Endothelial cell of umbilical vein (primary cell): ENCODE measurements at regions not wholly inside any gene's neighbourhood (a gene's known extent, or its start where the extent isn't known, plus 50 kb on each side); places are given as distances from the start of the nearest gene placed in this dataset.

Source experiments
- CTCF ChIP-seq, 2 donors: IDR thresholded peaks; 1 replicate in 1 of 2; 2 replicates in 1 of 2; pipeline ENCODE4 v1.5.1; 2011; ENCODE audit warnings: low read length in 2 of 2, mild to moderate bottlenecking in 2 of 2, moderate library complexity in 2 of 2, control low read depth in 1 of 2, inconsistent platforms in 1 of 2, low read depth in 1 of 2; ENCODE audit not compliant: insufficient read depth in 1 of 2; ENCODE audit errors: extremely low read depth in 1 of 2
- EZH2 ChIP-seq: IDR thresholded peaks from 2 replicates; pipeline ENCODE4 v1.6.1; 2012; ENCODE audit warnings: borderline replicate concordance, low read depth, mild to moderate bottlenecking, moderate library complexity, low read length, inconsistent platforms; ENCODE audit not compliant: severe bottlenecking
- FOS ChIP-seq: IDR thresholded peaks from 2 replicates; pipeline ENCODE4 v1.6.1; 2011; ENCODE audit warnings: mild to moderate bottlenecking, low read length, moderate library complexity, borderline replicate concordance; ENCODE audit not compliant: insufficient read depth
- JUN ChIP-seq: IDR thresholded peaks from 2 replicates; pipeline ENCODE4 v1.6.1; 2011; ENCODE audit warnings: borderline replicate concordance, low read depth; ENCODE audit not compliant: insufficient read length, insufficient read depth
- POLR2A ChIP-seq: IDR thresholded peaks from 2 replicates; pipeline ENCODE4 v1.6.1; 2012; ENCODE audit warnings: low read depth, mild to moderate bottlenecking, control low read depth, low read length
- POLR2AphosphoS5 ChIP-seq: IDR thresholded peaks from 2 replicates; pipeline ENCODE4 v1.6.1; 2012; ENCODE audit warnings: low read depth, mild to moderate bottlenecking, control low read depth, low read length, moderate library complexity; ENCODE audit not compliant: insufficient read depth
- TF ChIP-seq, protein P1 (sequence below): IDR thresholded peaks from 2 replicates; pipeline ENCODE4 v1.6.1; 2011; ENCODE audit not compliant: insufficient read depth, insufficient read length

- TF ChIP-seq CTCF (IDR thresholded peaks at IDR 0.05; ENCODE audit: extremely low read depth in 1 of 2, insufficient read depth in 1 of 2, low read depth in 1 of 2, low read length in 2 of 2) (no peak), POLR2A (no peak), POLR2AphosphoS5 (no peak), EZH2 (no peak), FOS (no peak), JUN (no peak)
- TF ChIP-seq, protein P1, sequence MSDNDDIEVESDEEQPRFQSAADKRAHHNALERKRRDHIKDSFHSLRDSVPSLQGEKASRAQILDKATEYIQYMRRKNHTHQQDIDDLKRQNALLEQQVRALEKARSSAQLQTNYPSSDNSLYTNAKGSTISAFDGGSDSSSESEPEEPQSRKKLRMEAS: no peak
Observed at GRCh38 chr4:27643101-27643500, 782.5 kb downstream of the STIM2 start.
